ENCODE measurements at regions not wholly inside any gene's neighbourhood (a gene's known extent, or its start where the extent isn't known, plus 50 kb on each side); places are given as distances from the start of the nearest gene placed in this dataset.

- TF ChIP-seq CTCF (IDR thresholded peaks at IDR 0.05) (no peak), EP300 (IDR thresholded peaks at IDR 0.05) (no peak), POLR2A (IDR thresholded peaks at IDR 0.05) (no peak)
These were observed 307.0 kb upstream of the SPOCK3 start for GRCh38 chr4:167541286-167541685.

Data from ovary (tissue), 3 donors.